IPS-NIHi11 (cell line): ENCODE measurements at regions not wholly inside any gene's neighbourhood (a gene's known extent, or its start where the extent isn't known, plus 50 kb on each side); places are given as distances from the start of the nearest gene placed in this dataset.

Experiments
- DNase-seq: peaks from one replicate; pipeline ENCODE4 v3.0.0; 2012; ENCODE audit warnings: mixed read lengths, low spot score

GRCh38 chr18:72692086-72692485 lies 147.9 kb upstream of the CBLN2 start:
- DNase-seq, result peak; percentile 68

- no peak for DNase-seq
Observed at GRCh38 chr18:72687736-72688135, 143.6 kb upstream of the CBLN2 start.

- no peak for DNase-seq
Observed at GRCh38 chr18:72675394-72675793, 131.3 kb upstream of the CBLN2 start.

- DNase-seq, result no peak
Observed at GRCh38 chr18:72674710-72675109, 130.6 kb upstream of the CBLN2 start.

- no peak for DNase-seq
Observed at GRCh38 chr18:72673242-72673641, 129.1 kb upstream of the CBLN2 start.

GRCh38 chr18:72672364-72673184 lies 128.4 kb upstream of the CBLN2 start:
- DNase-seq, result peak; percentile 41

- DNase-seq, result no peak
Observed at GRCh38 chr18:72667932-72668331, 123.8 kb upstream of the CBLN2 start.

GRCh38 chr18:72652990-72653593 lies 109.0 kb upstream of the CBLN2 start:
- DNase-seq, result peak; percentile 51

- no peak for DNase-seq
Observed at GRCh38 chr18:72651033-72651432, 106.9 kb upstream of the CBLN2 start.

- DNase-seq, result no peak
Observed at GRCh38 chr18:72648481-72648960, 104.4 kb upstream of the CBLN2 start.

GRCh38 chr18:72648079-72648478 lies 103.9 kb upstream of the CBLN2 start:
- DNase-seq, result no peak

GRCh38 chr18:72640557-72640956 lies 96.4 kb upstream of the CBLN2 start:
- no peak for DNase-seq

GRCh38 chr18:72638376-72638775 lies 94.2 kb upstream of the CBLN2 start:
- DNase-seq, result no peak

- DNase-seq, result no peak
Observed at GRCh38 chr18:72637721-72638120, 93.6 kb upstream of the CBLN2 start.

- DNase-seq, result no peak
Observed at GRCh38 chr18:72637299-72637698, 93.2 kb upstream of the CBLN2 start.

GRCh38 chr18:72636611-72637010 lies 92.5 kb upstream of the CBLN2 start:
- no peak for DNase-seq

GRCh38 chr18:72634500-72634899 lies 90.4 kb upstream of the CBLN2 start:
- no peak for DNase-seq

GRCh38 chr18:72630991-72631390 lies 86.8 kb upstream of the CBLN2 start:
- no peak for DNase-seq

GRCh38 chr18:72623444-72623843 lies 79.3 kb upstream of the CBLN2 start:
- no peak for DNase-seq

- no peak for DNase-seq
Observed at GRCh38 chr18:72613534-72613930, 69.4 kb upstream of the CBLN2 start.

GRCh38 chr18:72612894-72613533 lies 68.9 kb upstream of the CBLN2 start:
- DNase-seq, result no peak

- no peak for DNase-seq
Observed at GRCh38 chr18:72605376-72605775, 61.2 kb upstream of the CBLN2 start.

GRCh38 chr18:72601944-72602343 lies 57.8 kb upstream of the CBLN2 start:
- DNase-seq, result no peak
